ENCODE measurements at regions not wholly inside any gene's neighbourhood (a gene's known extent, or its start where the extent isn't known, plus 50 kb on each side); places are given as distances from the start of the nearest gene placed in this dataset.
"Not testable (repeated sequence)": the region's sequence is repeated elsewhere in the genome, so short reads cannot be mapped to it uniquely, and the experiment has no call there.

DNA sequence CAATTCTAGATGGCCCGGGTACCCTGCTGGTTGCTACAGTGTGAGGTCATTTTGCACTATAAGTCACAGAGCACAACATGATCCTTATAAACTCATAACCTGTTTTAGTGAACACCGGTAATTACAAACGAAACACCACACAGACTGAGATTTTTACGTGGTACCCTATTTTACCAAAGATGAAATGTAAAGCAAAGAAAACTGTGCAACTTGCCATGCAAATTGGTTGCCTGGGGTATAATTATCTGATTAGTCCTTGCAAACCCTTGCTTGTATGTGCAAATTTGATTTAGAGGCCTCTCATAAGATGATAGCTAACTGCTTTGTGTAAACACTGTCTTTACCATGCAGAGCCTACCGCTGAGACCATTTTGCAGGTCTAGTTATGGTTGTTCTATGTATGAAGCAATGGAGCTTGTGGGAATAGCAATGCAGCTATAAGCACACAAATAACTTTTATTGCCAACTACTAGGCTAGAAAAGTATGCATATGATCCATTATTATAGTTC, 372.1 kb upstream of the FAR2 start:
- no peak for DNase-seq

DNA sequence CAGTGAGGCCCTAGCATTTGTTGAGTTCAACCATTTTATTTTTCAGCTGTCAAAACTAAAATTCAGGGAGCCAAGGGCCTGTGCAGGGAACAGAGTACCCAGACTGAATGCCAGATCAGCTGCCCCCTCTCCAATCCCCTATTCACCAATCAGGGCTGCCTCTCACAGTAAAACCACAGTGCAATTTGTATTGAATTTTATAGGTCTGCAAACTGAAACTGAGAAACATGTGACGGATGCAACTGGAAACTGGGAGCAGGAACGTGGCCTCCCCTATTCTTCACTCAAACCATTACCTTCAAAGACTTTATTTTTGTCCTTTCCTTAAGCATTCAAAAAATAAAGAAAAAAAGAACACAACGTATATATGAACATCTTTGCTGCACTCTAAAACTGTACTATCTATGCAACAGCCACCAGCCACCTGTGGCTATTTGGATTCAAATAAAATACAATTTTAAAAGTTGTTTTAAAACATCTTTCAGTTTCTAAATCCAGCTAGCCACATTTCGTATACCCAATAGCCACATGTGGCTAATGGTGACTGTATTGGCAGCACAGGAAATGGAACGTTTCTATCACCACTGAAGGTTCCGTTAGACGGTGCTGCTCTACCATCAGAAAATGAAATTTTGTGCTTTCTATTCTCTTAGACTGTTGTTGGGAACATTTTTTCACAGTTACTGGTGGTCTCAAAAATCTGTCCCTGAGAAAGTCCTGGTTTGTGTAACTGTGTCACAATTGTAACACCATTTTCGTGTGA, 371.3 kb upstream of the FAR2 start:
- DNase-seq, result no peak

GRCh38 chr12:28780096-28780495, 369.0 kb upstream of the FAR2 start:
- no peak for DNase-seq

DNA sequence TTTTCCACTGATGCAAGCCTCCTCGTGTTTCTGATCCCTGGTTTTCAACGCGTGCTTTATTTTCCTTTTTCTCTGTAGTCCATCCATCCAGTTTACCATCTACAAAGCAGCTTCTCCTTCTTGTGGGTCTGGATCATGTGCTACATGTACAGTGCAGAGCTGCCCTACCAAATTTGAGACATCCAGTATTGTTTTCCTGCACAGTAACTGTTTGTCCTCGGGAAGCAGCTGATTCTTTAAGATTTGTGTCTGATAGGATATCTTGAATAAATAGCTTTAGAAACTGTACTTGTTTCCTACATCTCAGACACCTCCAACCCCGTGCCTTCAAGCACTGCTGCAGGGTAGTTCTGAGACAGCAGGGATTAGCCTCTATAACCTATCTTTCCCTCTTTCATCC, 368.1 kb upstream of the FAR2 start:
- DNase-seq, result no peak

DNA sequence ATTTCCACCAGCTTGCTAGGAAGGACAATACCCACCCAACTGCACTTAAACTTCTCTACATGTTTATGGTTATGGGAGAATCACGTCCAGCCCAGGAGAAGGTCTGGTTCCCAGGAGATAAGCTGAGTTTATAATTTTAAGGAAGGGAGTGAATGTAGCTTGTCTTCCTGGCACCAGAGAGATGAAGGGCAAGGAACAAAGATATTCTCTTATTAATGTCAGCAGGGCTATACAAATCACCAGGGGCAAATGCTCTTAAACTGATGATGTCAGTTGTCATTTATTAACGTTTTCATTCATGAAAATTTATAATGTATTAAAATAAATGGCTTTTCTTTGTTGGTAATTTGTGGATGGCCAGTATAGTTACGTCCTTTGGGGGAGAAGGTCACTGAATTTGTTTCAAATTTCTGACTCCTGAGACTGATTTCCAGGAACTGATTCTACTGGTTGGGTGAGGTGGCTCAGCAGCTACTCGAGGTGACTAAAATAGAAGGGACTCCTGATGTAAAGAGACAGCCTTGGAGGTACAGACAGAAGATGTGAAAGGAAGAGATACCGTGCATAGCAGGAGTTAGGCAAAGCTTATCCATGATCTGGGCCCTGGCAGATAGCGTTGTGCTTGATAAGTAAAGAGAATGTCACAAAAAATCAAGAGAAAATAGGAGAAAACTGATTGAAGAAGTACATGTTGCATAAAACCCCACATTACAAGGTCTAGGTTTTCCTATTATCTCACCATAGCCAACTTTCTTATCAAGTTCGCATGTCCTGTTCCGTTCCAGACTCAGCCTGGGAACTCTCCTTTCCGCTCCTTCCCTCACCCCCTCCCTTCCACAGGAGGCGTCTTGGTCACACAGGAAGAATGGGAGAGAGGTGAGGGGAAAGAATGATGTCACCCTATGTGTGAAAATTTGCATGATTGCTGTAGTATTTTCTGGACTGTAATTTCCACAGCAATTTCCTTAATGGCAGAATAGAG, 367.1 kb upstream of the FAR2 start:
- no peak for DNase-seq

GRCh38 chr12:28782812-28783211, 366.3 kb upstream of the FAR2 start:
- DNase-seq, result no peak

GRCh38 chr12:28787151-28787550, 361.9 kb upstream of the FAR2 start:
- DNase-seq, result no peak

DNA sequence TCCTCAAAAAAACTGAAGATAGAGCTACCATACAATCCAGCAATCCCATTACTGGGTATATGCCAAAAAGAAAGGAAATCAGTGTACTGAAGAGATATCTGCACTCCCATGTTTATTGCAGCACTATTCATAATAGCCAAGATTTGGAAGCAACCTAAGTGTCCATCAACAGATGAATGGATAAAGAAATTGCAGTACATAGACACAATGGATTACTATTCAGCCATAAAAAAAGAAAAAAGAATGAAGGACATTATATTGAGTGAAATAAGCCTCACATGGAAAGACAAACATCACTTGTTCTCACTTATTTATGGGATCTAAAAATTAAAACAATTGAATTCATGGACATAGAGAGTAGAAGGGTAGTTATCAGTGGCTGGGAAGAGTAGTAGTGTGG, 360.8 kb upstream of the FAR2 start:
- not testable (repeated sequence) for DNase-seq

- DNase-seq, result no peak
Measured at GRCh38 chr12:28793581-28794151, 355.4 kb upstream of the FAR2 start.

DNA sequence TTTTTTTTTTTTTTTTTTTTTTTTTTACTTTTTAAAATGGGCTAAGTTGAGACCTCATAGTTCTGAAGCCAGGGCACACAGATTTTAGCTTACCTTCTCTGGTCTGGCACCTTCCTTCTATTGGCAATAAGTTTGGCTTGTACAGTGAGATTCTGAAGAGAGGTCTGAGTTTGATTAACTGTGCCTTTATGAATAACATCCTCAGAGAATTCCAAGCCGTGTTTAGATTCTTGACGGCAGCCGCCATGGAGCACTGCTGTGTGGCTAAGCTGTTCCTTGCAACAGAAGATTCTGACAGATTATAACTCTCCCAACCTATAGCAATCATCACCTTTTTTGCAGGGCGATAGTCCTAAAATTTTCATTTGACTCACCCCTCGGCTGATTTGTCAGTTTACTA, 354.9 kb upstream of the FAR2 start:
- DNase-seq, result no peak

- no peak for DNase-seq
Measured at GRCh38 chr12:28794786-28795185, 354.3 kb upstream of the FAR2 start.

- DNase-seq, result no peak
Measured at GRCh38 chr12:28795311-28795710, 353.8 kb upstream of the FAR2 start.

DNA sequence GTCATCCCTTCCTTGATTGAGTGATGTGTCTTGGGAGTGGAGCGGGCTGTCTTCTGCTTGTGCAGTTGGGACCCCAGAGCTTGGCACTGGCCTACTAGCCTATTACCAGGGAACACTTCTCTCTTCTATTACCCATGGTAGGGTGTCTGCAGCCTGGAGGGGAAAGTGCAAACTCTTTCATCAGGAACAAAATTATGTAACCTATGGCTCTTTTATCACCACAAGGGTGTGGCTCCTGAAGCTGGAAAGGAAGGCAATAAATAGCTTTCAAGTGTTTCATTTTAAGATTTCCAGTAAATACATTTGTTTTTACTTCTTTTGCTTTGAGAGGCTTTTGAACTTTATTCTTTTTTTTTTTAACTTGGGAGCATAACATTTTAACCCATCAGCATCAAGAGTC, 349.7 kb upstream of the FAR2 start:
- DNase-seq, result no peak

GRCh38 chr12:28800129-28800528, 348.9 kb upstream of the FAR2 start:
- DNase-seq, result no peak

DNA sequence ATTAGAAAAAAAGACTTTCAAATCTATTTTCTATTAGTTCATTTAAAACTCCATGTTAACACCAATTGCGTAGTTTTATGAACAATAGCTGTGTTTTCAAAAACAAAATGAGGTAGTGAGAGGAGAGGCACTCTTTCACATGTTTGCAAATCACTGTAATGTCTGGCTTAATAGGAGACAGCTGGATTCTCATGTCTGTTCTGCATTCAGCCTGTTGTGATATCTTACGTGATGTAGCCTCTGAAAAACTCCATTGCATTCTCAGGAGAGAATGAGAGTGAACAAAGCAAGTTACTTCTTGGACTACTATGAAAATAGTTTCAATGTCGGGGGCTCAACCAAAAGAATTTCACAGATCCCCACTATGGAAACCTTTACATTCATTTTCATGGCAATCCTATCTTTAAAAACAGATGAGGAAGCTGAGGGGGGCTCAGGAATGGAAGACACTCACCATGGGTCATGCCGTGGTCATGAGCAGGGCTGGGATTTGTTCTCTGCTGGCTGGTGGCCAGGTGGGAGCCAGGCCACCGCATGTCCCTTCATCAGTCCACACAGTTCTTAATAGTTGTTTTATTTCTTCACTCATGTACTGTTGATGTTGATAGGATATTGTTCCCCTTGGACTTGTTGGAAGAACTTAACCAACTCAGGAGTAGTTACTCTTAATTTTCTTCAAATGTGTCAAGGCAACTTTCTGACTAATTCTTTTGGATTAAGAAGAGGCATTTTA, 346.2 kb upstream of the FAR2 start:
- no peak for DNase-seq

DNA sequence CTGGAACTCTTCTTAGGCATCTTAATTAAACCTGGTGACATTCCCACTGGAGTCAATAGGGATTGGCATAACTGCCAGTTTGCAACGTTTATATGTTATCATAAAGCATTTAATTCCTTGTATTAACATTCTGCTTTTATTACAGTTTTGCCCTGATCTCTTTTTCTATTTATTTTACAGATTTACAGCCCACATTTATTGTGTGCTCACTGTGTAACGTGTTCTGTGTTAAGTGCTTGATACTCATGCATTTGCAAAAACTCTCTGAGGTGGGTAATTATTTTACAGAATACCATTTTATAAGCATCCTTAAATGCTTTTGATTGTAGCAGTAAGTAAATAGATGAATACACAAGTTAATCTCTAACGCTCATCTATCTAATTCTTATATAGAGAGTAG, 341.5 kb upstream of the FAR2 start:
- DNase-seq, result no peak

DNA sequence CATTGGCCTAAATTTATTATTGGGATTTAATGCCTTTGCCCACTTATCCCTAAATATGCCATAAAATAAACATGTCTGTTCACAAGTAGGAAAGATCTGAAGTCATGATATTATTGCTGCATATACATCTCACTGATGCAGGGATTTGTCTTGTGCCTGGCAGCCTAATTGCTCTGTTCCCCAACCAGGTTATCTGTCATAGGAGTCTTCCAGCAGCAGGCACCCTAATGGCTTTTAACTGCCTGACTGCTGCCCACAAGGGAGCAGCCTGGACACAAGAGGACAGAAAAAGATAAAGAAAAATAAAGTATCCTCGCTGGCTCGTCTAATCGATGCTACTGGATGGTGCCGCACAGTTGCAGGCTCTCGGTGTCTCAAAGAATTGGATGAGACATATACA, 337.6 kb upstream of the FAR2 start:
- no peak for DNase-seq

- no peak for DNase-seq
Measured at GRCh38 chr12:28814246-28814645, 334.8 kb upstream of the FAR2 start.

- no peak for DNase-seq
Measured at GRCh38 chr12:28817524-28817923, 331.6 kb upstream of the FAR2 start.

DNA sequence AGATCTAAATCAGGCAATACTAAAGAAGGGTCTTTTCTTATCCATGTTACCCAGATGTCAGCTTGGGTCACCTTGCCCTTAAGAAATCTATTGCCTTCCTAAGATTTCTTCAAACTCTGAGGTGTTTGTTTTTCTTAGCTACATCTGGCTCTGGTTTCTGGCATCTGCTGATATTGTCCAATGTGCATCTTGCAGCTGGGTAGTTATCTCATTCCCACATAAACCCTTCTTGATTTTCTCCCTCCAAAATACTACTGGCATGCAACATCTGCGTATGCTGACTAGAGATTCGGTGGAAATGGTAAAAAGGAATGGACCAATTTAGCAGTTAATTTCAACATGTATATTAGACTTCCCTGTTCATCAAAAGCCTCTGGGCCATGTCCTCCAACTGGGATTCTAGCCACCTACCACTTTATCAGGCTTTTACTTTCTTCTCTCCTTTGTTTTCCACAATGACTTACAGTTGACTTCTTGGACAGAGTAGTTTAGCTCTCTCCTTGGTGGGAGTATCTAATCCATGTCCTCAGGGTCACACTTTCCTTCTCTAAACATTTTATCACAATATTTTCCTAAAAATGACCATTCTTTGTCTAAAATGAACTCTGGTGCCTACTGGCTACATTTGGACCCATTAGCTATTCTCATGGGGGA, 324.8 kb upstream of the FAR2 start:
- DNase-seq, result no peak

GRCh38 chr12:28824849-28825248, 324.2 kb upstream of the FAR2 start:
- no peak for DNase-seq

DNA sequence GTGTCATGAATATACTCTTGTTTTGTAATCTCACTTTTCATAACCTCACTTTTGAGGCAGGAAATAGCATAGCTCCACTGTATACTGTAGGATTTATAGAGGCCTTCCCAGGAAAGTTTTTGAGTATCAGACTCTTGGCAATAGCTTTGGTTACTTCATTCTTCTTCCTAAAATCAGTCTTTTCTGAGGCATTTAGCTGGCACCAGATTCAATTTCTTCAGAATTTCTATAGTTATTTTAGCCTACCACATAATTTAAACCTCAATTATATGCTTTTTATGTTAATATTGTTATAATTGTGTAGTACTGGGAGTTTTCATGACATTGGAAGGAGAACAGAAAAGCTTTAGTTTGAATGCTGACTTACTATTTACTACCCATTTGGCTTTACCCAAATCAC, 322.3 kb upstream of the FAR2 start:
- no peak for DNase-seq
